BLaER1 (cell line): ENCODE measurements at regions not wholly inside any gene's neighbourhood (a gene's known extent, or its start where the extent isn't known, plus 50 kb on each side); places are given as distances from the start of the nearest gene placed in this dataset.

Experiments used
- H3K27ac ChIP-seq: shearing (Covaris generic); formaldehyde crosslinking; 2 replicates; pipeline ENCODE4 v1.8.1; 2022
- H3K27me3 ChIP-seq: shearing (Covaris generic); formaldehyde crosslinking; 2 replicates; pipeline ENCODE4 v1.8.1; 2022
- H3K36me3 ChIP-seq: shearing (Covaris generic); formaldehyde crosslinking; 2 replicates; pipeline ENCODE4 v1.8.1; 2022
- H3K4me1 ChIP-seq: shearing (Covaris generic); formaldehyde crosslinking; 2 replicates; pipeline ENCODE4 v1.8.1; 2022
- H3K4me2 ChIP-seq: shearing (Covaris generic); formaldehyde crosslinking; 2 replicates; pipeline ENCODE4 v1.8.1; 2022
- H3K4me3 ChIP-seq: shearing (Covaris generic); formaldehyde crosslinking; 2 replicates; pipeline ENCODE4 v1.8.1; 2022
- H3K9ac ChIP-seq: shearing (Covaris generic); formaldehyde crosslinking; 2 replicates; pipeline ENCODE4 v1.8.1; 2022
- H3K9me3 ChIP-seq: shearing (Covaris generic); formaldehyde crosslinking; 2 replicates; pipeline ENCODE4 v1.8.1; 2022
- H4K20me1 ChIP-seq: shearing (Covaris generic); formaldehyde crosslinking; 2 replicates; pipeline ENCODE4 v1.8.1; 2022
- Cebpa-rat ChIP-seq: shearing (Covaris generic); IDR thresholded peaks from 2 replicates; pipeline ENCODE4 v1.8.1; 2022

DNA sequence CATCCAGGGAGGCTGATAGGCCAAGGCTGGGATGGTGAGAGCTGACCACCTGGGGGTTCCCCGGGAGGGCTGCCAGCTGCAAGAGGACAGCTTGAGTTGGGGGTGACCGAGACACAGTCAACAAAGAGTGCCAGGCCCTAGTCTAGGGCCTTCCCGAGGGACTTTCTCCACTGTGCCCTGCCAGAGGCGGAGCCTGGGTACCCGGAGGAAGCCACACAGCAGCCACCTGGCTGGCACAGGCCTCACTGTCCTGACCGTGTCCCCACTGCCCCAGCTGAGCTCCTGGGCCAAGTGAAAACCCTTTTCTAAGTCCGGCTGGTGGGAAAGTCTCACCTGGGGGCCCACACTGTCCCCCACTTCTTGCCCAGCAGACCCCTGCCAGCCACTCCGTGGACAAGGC is 71.9 kb upstream of the GSE1 start:
- peaks cover 18% of the 10 kb centered on the region for H3K36me3 ChIP-seq
- H3K27me3 ChIP-seq: no peaks in the 10 kb centered on the region; the same call in 1 of the 2 replicates
- H3K4me3 ChIP-seq: no peak overlapping the region
- peaks cover 76% of the 10 kb centered on the region for H3K4me1 ChIP-seq
- peak overlapping the region; percentile 79 for H3K27ac ChIP-seq
- TF ChIP-seq Cebpa-rat: no peak
- H4K20me1 ChIP-seq: no peaks in the 10 kb centered on the region
- H3K9me3 ChIP-seq: peaks cover 18% of the 10 kb centered on the region
- H3K9ac ChIP-seq: peak overlapping the region; percentile 53
- H3K4me2 ChIP-seq: peak overlapping the region; percentile 85

DNA sequence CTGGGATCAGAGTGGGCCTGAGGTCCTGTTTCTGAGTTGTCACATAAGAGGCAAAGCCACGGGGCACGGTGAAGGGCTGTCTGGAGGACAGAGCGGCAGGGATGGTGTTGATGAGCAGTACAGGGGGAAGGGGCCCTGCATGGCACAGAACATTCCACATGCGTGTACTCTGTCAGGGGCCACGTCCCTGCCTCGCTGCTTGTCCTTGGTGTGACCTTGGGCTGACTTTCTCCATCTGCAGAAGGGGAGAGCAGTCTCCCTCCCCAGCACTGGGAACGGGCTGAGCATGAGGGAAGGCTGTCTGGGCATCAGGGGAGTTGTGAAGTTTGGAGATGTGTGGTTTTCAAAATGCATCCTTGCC is 71.5 kb upstream of the GSE1 start:
- no peak for TF ChIP-seq Cebpa-rat
- H3K4me2 ChIP-seq: peak overlapping the region; percentile 85
- H3K4me3 ChIP-seq: no peak overlapping the region
- H3K9me3 ChIP-seq: peaks cover 18% of the 10 kb centered on the region
- peaks cover 76% of the 10 kb centered on the region for H3K4me1 ChIP-seq
- peak overlapping the region; percentile 53 for H3K9ac ChIP-seq
- peak overlapping the region; percentile 79 for H3K27ac ChIP-seq
- H4K20me1 ChIP-seq: no peaks in the 10 kb centered on the region
- peaks cover 18% of the 10 kb centered on the region for H3K36me3 ChIP-seq
- H3K27me3 ChIP-seq: no peaks in the 10 kb centered on the region; the same call in 1 of the 2 replicates

DNA sequence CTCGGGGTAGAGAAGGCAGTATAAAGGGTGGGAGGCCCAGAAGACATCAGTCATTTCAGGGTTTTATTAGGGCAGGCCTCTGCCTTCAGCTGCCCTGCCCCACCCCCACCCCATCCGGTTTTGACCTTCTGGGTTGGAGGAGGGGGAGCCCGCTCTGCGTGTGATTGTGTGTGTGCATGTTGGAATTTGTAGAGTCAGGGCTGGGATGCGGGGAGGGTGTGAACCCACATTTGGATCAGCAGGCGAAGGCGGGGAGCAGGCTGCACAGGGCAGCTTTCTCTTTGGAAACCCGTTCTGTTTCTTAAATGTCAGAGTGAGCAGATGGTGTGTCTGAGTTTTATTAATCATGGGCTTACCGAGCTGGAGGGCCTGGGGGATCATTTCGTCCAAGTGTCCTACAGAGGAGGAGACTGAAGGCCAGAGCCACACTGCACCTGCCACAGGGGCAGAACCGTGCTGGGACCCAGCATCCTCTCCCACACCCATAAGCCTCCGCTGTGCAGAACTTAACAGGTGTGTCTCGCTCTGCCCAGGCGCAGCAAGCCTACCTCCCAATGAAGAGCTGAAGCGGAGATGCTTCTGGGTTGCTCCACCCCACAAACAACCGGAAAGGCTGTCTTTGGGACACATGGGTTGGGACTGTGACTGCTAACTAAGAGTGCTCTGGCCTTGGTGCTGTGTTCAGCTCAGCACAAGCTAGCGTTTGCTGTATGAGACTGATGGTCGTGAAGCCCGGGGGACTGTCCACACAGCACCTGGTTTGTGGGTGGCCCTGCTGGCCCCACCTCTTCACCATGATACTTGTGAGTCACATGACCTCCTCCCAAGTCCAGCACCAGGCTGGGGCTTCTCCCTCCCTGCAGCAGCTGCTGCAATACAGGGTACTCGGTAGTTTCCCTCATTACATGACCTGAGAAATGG is 70.9 kb upstream of the GSE1 start:
- peak overlapping the region; percentile 85 for H3K4me2 ChIP-seq
- peaks cover 18% of the 10 kb centered on the region for H3K36me3 ChIP-seq
- no peaks in the 10 kb centered on the region; the same call in 1 of the 2 replicates for H3K27me3 ChIP-seq
- peak overlapping the region; percentile 79 for H3K27ac ChIP-seq
- H3K9ac ChIP-seq: peak overlapping the region; percentile 53
- TF ChIP-seq Cebpa-rat: no peak
- H4K20me1 ChIP-seq: no peaks in the 10 kb centered on the region
- H3K4me3 ChIP-seq: no peak overlapping the region
- H3K9me3 ChIP-seq: peaks cover 18% of the 10 kb centered on the region
- H3K4me1 ChIP-seq: peaks cover 76% of the 10 kb centered on the region

DNA sequence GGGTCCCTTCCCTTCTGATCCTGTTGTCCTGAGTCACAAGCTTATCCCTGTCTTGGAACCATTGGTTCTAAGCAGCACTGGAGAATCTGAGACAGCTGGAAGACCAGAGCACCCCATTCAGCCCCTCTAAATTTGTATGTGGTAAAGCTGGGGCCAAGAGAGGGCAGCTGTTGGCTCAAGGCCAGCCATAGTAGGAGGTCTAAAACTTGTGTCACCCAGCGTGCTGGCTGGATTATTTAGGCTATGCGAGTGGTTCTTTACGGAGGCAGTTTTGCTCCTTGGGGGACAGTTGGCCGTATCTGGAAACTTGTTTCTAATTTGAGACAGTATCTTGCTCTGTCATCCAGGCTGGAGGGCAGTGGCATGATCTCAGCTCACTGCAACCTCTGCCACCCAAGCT is 69.6 kb upstream of the GSE1 start:
- H4K20me1 ChIP-seq: no peaks in the 10 kb centered on the region
- H3K36me3 ChIP-seq: peaks cover 18% of the 10 kb centered on the region
- H3K9me3 ChIP-seq: peaks cover 18% of the 10 kb centered on the region
- no peak overlapping the region for H3K4me3 ChIP-seq
- H3K4me1 ChIP-seq: peaks cover 64% of the 10 kb centered on the region
- no peak overlapping the region for H3K27ac ChIP-seq
- H3K4me2 ChIP-seq: peak overlapping the region; percentile 85
- TF ChIP-seq Cebpa-rat: no peak
- no peaks in the 10 kb centered on the region; the same call in 1 of the 2 replicates for H3K27me3 ChIP-seq
- no peak overlapping the region for H3K9ac ChIP-seq

DNA sequence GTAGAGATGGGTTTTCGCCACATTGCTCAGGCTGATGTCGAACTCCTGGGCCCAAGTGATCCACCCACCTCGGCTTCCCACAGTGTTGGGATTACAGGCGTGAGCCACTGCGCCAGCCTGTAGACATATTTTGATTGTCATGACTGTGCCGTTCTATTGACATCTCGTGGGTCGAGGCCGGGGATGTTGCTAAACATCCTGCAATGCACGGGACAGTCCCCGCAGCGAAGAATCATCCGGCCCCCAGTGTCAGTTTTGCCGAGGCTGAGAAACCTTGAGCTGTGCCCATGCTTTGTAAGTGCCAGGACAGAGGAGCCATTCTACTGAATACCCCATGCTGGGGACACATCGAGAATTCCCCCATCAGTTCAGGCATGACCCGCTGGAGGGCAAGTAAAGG is 69.1 kb upstream of the GSE1 start:
- no peak for TF ChIP-seq Cebpa-rat
- H3K4me2 ChIP-seq: peak overlapping the region; percentile 85

DNA sequence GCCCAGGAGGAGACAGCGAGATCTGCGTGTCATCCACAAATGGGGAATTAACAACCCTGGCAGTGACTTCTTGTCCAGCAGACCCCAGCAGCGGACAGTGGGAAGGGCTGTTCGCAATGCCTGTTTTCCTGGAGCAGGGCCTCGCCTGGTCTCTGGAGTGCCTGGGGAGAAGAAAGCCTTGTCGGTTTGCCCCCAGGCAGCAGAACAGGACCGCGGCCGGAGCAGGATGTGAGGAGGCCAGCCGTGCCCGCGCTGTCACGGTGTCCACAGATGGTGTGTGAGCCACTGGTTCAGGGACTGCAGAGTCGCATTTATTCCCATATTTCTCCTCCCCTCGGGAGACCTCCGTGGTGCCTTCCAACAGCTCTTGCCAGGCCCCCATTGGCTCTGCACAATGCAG is 68.5 kb upstream of the GSE1 start:
- 0 out of 2 replicates have a peak overlapping the region, but pooled peaks have one; percentile 10 for H3K9ac ChIP-seq

More for the DNA sequence above, 69.1 kb upstream of the GSE1 start:
- Histone ChIP-seq H3K27me3 (no peaks in the 10 kb centered on the region; the same call in 1 of the 2 replicates), H3K36me3 (peaks cover 15% of the 10 kb centered on the region), H3K9me3 (peaks cover 16% of the 10 kb centered on the region), H3K27ac (no peak overlapping the region), H3K9ac (no peak overlapping the region), H4K20me1 (no peaks in the 10 kb centered on the region), H3K4me3 (no peak overlapping the region), H3K4me1 (peaks cover 63% of the 10 kb centered on the region)

DNA sequence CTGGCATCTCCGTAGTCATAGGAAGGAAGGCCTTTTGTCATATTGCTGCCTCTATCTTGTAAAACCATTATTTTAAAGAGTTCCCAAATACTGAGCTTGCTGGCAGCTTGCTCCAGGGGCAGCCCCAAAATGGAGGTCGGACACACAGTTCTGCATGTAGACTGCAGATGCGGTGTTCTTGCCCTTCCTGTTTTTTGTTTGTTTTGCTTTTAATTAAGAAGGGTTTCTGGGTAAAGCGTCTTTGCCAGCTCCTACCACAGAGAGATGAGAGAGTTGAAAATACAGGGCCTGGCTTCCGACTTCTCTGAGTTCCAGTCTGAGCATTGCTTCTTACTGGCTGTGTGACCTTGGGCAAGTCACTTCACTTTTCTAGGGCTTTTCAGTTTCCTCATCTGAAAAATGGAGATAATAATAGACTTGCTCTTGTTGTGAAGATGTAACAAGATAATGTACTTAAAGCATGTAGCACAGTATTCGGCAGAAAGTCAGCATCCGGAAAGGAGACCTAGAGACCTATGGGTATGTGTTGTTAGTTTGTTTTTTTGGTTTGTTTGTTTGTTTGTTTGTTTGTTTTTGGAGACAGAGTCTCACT is 67.8 kb upstream of the GSE1 start:
- H4K20me1 ChIP-seq: no peaks in the 10 kb centered on the region
- TF ChIP-seq Cebpa-rat: no peak
- peaks cover 2% of the 10 kb centered on the region for H3K36me3 ChIP-seq
- peaks cover 3% of the 10 kb centered on the region for H3K9me3 ChIP-seq
- no peak overlapping the region for H3K27ac ChIP-seq
- H3K4me2 ChIP-seq: no peak overlapping the region
- no peak overlapping the region for H3K4me3 ChIP-seq
- peaks cover 65% of the 10 kb centered on the region for H3K4me1 ChIP-seq
- no peak overlapping the region for H3K9ac ChIP-seq
- no peaks in the 10 kb centered on the region; the same call in 1 of the 2 replicates for H3K27me3 ChIP-seq

More for the DNA sequence above, 68.5 kb upstream of the GSE1 start:
- Histone ChIP-seq H3K4me1 (peaks cover 63% of the 10 kb centered on the region), H3K36me3 (peaks cover 9% of the 10 kb centered on the region), H3K4me2 (no peak overlapping the region), H3K9me3 (peaks cover 9% of the 10 kb centered on the region), H3K27ac (no peak overlapping the region; the same call in 1 of the 2 replicates), H4K20me1 (no peaks in the 10 kb centered on the region), H3K27me3 (no peaks in the 10 kb centered on the region; the same call in 1 of the 2 replicates), H3K4me3 (no peak overlapping the region)
- TF ChIP-seq Cebpa-rat: no peak

DNA sequence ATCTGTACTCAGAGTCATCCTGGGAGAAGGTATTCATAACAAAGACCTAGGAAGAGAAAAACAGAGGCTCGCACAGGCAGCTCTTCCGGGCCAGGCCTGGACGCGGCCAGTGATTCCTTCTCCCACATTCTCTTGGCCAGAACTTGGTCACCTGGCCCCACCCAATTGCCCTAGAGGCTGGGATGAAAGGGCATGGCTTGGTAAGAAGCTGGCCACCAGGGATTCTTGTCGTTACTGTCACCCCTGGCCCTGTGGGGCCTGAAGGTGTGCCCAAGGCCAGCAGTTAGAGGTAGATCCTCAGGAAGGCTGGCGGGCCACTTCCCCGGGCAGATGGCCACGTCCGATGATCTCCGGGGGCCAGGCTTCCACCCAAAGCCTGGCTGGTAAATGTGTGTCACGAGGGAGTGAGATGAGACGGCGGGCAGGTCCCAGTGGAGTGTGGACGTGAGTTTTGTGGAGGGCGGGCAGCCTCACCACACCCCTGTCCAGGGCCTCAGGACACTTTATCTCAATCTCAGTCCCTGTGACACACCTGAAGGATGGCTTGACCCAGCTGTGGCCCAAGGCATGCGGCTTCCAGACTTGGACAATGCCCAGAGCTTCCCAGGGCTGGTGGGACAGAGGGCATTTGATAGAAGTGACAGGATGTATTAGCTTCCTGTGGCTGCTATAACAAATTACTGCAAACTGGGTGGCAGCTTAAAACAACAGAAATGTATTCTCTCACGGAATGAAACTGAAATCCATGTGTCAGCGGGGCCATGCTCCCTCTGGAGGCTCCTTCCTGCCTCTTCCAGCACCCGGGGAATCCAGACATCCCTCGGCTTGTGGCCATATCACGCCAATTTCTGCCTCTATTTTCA is 66.3 kb upstream of the GSE1 start:
- no peak for TF ChIP-seq Cebpa-rat
- Histone ChIP-seq H3K36me3 (no peaks in the 10 kb centered on the region), H3K9ac (no peak overlapping the region), H3K4me1 (peaks cover 65% of the 10 kb centered on the region), H3K4me2 (no peak overlapping the region), H3K4me3 (no peak overlapping the region), H4K20me1 (no peaks in the 10 kb centered on the region), H3K27me3 (no peaks in the 10 kb centered on the region; the same call in 1 of the 2 replicates), H3K27ac (0 out of 2 replicates have a peak overlapping the region, but pooled peaks have one; percentile 23), H3K9me3 (no peaks in the 10 kb centered on the region)

DNA sequence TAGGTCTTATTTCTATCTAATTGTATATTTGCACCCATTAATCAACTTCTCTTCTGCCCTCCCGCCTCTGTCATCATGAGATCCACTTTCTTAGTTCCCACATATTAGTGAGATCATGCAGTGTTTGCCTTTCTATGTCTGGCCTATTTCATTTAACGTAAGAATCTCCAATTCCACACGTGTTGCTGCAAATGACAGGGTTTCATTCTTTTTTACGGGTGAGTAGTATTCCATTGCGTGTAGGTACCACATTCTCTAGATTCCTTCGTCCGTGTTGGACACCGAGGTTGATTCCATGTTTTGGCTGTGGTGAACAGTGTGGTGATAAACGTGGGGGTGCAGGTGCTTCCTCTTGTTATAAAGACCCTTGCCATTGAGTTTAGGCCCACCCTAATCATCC is 64.7 kb upstream of the GSE1 start:
- Histone ChIP-seq H3K4me1 (peaks cover 62% of the 10 kb centered on the region), H3K27me3 (no peaks in the 10 kb centered on the region; the same call in 1 of the 2 replicates), H4K20me1 (no peaks in the 10 kb centered on the region), H3K9me3 (no peaks in the 10 kb centered on the region), H3K4me3 (no peak overlapping the region), H3K4me2 (no peak overlapping the region), H3K27ac (no peak overlapping the region), H3K9ac (no peak overlapping the region), H3K36me3 (no peaks in the 10 kb centered on the region)
- TF ChIP-seq Cebpa-rat: no peak
